Mesendoderm (in vitro differentiated cells): ENCODE measurements at regions not wholly inside any gene's neighbourhood (a gene's known extent, or its start where the extent isn't known, plus 50 kb on each side); places are given as distances from the start of the nearest gene placed in this dataset.
"Not testable (repeated sequence)": the region's sequence is repeated elsewhere in the genome, so short reads cannot be mapped to it uniquely, and the experiment has no call there.

ENCODE experiments used
- DNase-seq: peaks from one replicate; pipeline ENCODE4 v3.0.0; 2013
- H2AK5ac ChIP-seq: 2 replicates; pipeline ENCODE4 v1.6.1; 2013; ENCODE audit warnings: low read length, inconsistent platforms
- H2BK120ac ChIP-seq: 2 replicates; pipeline ENCODE4 v1.6.1; 2013; ENCODE audit warnings: low read depth, mild to moderate bottlenecking, low read length, moderate library complexity, mixed read lengths
- H2BK15ac ChIP-seq: replicated peaks from 2 replicates; pipeline ENCODE4 v1.6.1; 2013; ENCODE audit warnings: low read depth, mild to moderate bottlenecking, moderate library complexity
- H2BK5ac ChIP-seq: 2 replicates; pipeline ENCODE4 v1.6.1; 2013; ENCODE audit warnings: low read length, inconsistent platforms
- H3K18ac ChIP-seq: 2 replicates; pipeline ENCODE4 v1.6.1; 2013; ENCODE audit warnings: mild to moderate bottlenecking, low read length, mixed read lengths
- H3K23ac ChIP-seq: one replicate; pipeline ENCODE4 v1.6.1; 2013; ENCODE audit warnings: low read length
- H3K27ac ChIP-seq: 2 replicates; pipeline ENCODE4 v1.5.1; 2013; ENCODE audit warnings: low read depth, mild to moderate bottlenecking, inconsistent platforms, low read length, moderate library complexity
- H3K27me3 ChIP-seq: 2 replicates; pipeline ENCODE4 v1.6.1; 2013; ENCODE audit warnings: low read length, control low read depth, mild to moderate bottlenecking, inconsistent platforms; ENCODE audit not compliant: insufficient read depth, poor library complexity
- H3K36me3 ChIP-seq: 2 replicates; pipeline ENCODE4 v1.6.1; 2013; ENCODE audit warnings: low read length, inconsistent platforms; ENCODE audit not compliant: control insufficient read depth, insufficient read depth
- H3K4ac ChIP-seq: one replicate; pipeline ENCODE4 v1.6.1; 2013; ENCODE audit warnings: low read depth, mild to moderate bottlenecking, low read length, moderate library complexity
- H3K4me1 ChIP-seq: 2 replicates; pipeline ENCODE4 v1.6.1; 2013; ENCODE audit warnings: low read depth, low read length, inconsistent platforms; ENCODE audit not compliant: control insufficient read depth
- H3K4me2 ChIP-seq: 2 replicates; pipeline ENCODE4 v1.6.1; 2013; ENCODE audit warnings: low read length
- H3K4me3 ChIP-seq: 2 replicates; pipeline ENCODE4 v1.5.1; 2013; ENCODE audit warnings: mild to moderate bottlenecking, low read length
- H3K56ac ChIP-seq: one replicate; pipeline ENCODE4 v1.6.1; 2013; ENCODE audit warnings: low read length
- H3K79me1 ChIP-seq: 2 replicates; pipeline ENCODE4 v1.6.1; 2013; ENCODE audit warnings: low read length, inconsistent platforms
- H3K79me2 ChIP-seq: 2 replicates; pipeline ENCODE4 v1.6.1; 2013; ENCODE audit warnings: mild to moderate bottlenecking, low read length; ENCODE audit not compliant: control insufficient read depth, insufficient read depth
- H3K9ac ChIP-seq: 2 replicates; pipeline ENCODE4 v1.6.1; 2013; ENCODE audit warnings: low read length, inconsistent platforms
- H4K5ac ChIP-seq: one replicate; pipeline ENCODE4 v1.6.1; 2013; ENCODE audit warnings: low read length
- H4K8ac ChIP-seq: one replicate; pipeline ENCODE4 v1.6.1; 2013; ENCODE audit warnings: low read depth, mild to moderate bottlenecking, control low read depth, low read length, moderate library complexity
- WGBS: extraction: QIAGEN DNeasy Blood & Tissue Kit; methylation state at CpG from one replicate; pipeline ENCODE4 v1.1.7; 2013; ENCODE audit warnings: low lambda C conversion rate, missing lambda C conversion rate; ENCODE audit not compliant: insufficient coverage; ENCODE audit errors: extremely low coverage; 5-methylcytosine and 5-hydroxymethylcytosine counted together

DNA sequence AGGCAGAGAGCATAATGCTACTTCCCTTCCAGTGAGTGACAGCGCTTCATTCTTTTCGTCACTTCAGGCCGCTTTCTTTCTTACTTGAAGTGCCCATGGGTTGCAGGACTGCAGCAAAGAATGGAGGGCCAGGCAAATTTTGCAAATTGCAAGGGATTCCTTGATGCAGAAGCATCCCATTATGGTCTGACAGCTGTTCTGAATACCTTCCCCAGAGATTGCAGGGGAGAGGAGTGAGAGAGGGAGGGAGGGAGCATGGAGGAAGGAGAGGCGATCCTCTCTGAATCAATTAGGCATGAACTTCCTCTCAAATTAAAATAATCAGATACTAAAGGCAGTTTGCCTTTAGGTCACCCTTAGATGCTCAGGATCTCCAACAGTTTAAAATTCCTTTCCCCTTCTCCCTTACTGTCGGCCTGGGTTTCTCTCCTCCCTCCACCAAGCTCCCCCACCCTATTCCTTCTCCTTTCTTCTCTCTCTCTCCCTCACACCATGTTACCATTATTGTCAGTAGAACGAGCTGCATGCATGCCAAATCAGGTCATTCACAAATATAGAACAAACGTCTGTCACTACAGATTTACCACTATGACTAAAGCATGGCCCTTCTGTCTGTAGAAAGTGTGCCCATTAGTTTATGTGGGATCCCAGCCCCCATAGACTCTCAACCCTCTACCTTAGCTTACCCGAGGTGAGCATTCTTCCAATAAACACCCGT, 289.2 kb downstream of the CD83 start:
- H3K18ac ChIP-seq = no peak overlapping the region
- no peak overlapping the region for H2BK120ac ChIP-seq
- no peaks in the 10 kb centered on the region for H3K27me3 ChIP-seq
- H4K5ac ChIP-seq = no peak overlapping the region
- no peak overlapping the region for H3K56ac ChIP-seq
- no peak overlapping the region for H3K4me3 ChIP-seq
- H4K8ac ChIP-seq = no peak overlapping the region
- no peak overlapping the region for H3K4me2 ChIP-seq
- H2BK15ac ChIP-seq = no peak overlapping the region
- H2AK5ac ChIP-seq = no peak overlapping the region
- H3K27ac ChIP-seq = no peak overlapping the region
- no peak overlapping the region for H3K9ac ChIP-seq
- H3K4me1 ChIP-seq = no peaks in the 10 kb centered on the region
- H3K79me1 ChIP-seq = no peaks in the 10 kb centered on the region
- no peaks in the 10 kb centered on the region for H3K36me3 ChIP-seq
- no peak overlapping the region for H3K4ac ChIP-seq
- no peak for DNase-seq
- WGBS = no CpG with 5 or more reads among the region's 9 CpGs
- no peak overlapping the region for H3K23ac ChIP-seq
- H3K79me2 ChIP-seq = no peaks in the 10 kb centered on the region
- no peak overlapping the region for H2BK5ac ChIP-seq

DNA sequence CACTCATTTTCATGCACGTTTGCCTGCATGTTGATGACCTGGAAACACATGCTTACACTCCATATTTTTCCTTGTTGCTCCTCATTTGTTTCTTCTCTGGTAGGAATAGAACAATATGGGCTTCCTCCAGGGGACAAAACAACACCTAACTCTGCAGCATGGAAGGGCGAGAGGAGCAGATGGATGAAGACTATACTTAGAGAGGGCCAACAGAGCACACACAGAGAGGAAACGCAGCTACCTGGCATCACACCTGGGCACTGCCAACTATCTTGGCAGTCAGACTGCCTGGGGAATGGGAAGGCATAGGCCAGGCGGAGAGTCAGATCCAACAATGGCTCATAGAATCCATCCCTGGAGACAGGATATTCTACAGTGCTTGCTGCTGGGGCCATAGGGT, 290.9 kb downstream of the CD83 start:
- Histone ChIP-seq H3K4me1 (no peaks in the 10 kb centered on the region), H4K5ac (no peak overlapping the region), H4K8ac (no peak overlapping the region), H3K9ac (no peak overlapping the region), H3K56ac (no peak overlapping the region), H3K23ac (no peak overlapping the region), H3K4ac (no peak overlapping the region), H3K79me2 (no peaks in the 10 kb centered on the region), H3K4me3 (no peak overlapping the region), H3K4me2 (no peak overlapping the region), H2BK15ac (no peak overlapping the region), H3K79me1 (no peaks in the 10 kb centered on the region), H3K27me3 (no peaks in the 10 kb centered on the region), H2AK5ac (no peak overlapping the region), H3K36me3 (no peaks in the 10 kb centered on the region), H3K18ac (no peak overlapping the region), H3K27ac (no peak overlapping the region), H2BK120ac (no peak overlapping the region), H2BK5ac (no peak overlapping the region)
- WGBS = no CpG with 5 or more reads among the region's 4 CpGs
- DNase-seq = no peak

GRCh38 chr6:14412026-14412425, 294.5 kb downstream of the CD83 start:
- Histone ChIP-seq H3K4ac (no peak overlapping the region), H3K36me3 (no peaks in the 10 kb centered on the region), H3K79me1 (no peaks in the 10 kb centered on the region), H3K4me2 (no peak overlapping the region), H2BK5ac (no peak overlapping the region), H2BK15ac (no peak overlapping the region), H3K79me2 (no peaks in the 10 kb centered on the region), H4K8ac (no peak overlapping the region), H3K4me3 (no peak overlapping the region), H4K5ac (no peak overlapping the region), H3K18ac (no peak overlapping the region), H3K56ac (no peak overlapping the region), H3K23ac (no peak overlapping the region), H3K27ac (no peak overlapping the region), H3K4me1 (no peaks in the 10 kb centered on the region), H3K9ac (no peak overlapping the region), H2BK120ac (no peak overlapping the region), H3K27me3 (no peaks in the 10 kb centered on the region), H2AK5ac (no peak overlapping the region)
- WGBS = no CpG with 5 or more reads among the region's 2 CpGs
- no peak for DNase-seq

DNA sequence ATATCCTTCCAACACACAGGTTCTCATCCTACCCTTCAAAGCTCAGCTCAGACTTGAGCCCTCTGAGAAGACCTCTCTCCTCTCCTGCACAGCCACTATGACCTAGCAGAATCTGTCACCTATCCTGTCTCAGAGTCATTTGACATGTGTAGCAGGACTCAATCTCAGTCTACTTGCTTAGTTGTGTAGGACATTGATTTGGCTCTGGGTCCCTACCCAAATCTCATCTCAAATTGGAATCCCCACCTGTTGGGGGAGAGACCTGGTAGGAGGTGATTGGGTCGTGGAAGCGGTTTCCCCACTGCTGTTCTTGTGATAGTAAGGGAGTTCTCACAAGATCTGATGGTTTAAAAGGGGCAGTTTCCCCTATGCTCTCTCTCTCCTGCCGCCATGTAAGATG, 297.9 kb downstream of the CD83 start:
- no peak overlapping the region for H2BK15ac ChIP-seq
- no peak overlapping the region for H3K4me2 ChIP-seq
- no peak overlapping the region for H3K4ac ChIP-seq
- H3K79me1 ChIP-seq = no peaks in the 10 kb centered on the region
- H3K79me2 ChIP-seq = no peaks in the 10 kb centered on the region
- H3K56ac ChIP-seq = no peak overlapping the region
- H3K4me1 ChIP-seq = no peaks in the 10 kb centered on the region
- H4K5ac ChIP-seq = no peak overlapping the region
- H3K18ac ChIP-seq = no peak overlapping the region
- no CpG with 5 or more reads among the region's 3 CpGs for WGBS
- no peak overlapping the region for H4K8ac ChIP-seq
- no peak overlapping the region for H3K27ac ChIP-seq
- H3K36me3 ChIP-seq = no peaks in the 10 kb centered on the region
- no peak overlapping the region for H2BK5ac ChIP-seq
- no peak for DNase-seq
- H2AK5ac ChIP-seq = no peak overlapping the region
- no peaks in the 10 kb centered on the region for H3K27me3 ChIP-seq
- no peak overlapping the region for H3K23ac ChIP-seq
- H3K9ac ChIP-seq = no peak overlapping the region
- H2BK120ac ChIP-seq = no peak overlapping the region
- no peak overlapping the region for H3K4me3 ChIP-seq

DNA sequence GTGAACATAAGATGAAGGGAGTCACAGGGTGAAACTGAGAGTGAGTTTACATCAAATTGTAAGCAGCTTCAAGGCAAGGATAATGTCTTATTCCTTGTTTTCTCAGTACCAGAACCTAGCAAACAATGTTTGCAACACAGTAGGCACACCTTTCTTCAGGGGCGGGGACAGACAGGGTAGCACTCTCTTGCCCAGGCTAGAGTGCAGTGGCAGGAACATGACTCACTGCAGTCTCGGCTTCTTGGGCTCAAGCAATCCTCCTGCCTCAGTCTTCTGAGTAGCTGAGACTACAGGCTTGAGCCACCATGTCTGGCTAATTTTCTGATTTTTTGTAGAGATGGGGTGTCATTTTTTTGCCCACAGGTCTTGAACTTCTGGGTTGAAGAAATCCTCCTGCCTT, 299.8 kb downstream of the CD83 start:
- Histone ChIP-seq H2BK120ac (no peak overlapping the region), H2BK5ac (no peak overlapping the region), H3K79me1 (no peaks in the 10 kb centered on the region), H3K79me2 (no peaks in the 10 kb centered on the region), H4K8ac (no peak overlapping the region), H3K4me1 (no peaks in the 10 kb centered on the region), H3K27ac (no peak overlapping the region), H3K23ac (no peak overlapping the region), H4K5ac (no peak overlapping the region), H2AK5ac (no peak overlapping the region), H3K18ac (no peak overlapping the region), H3K4me3 (no peak overlapping the region), H2BK15ac (no peak overlapping the region), H3K27me3 (no peaks in the 10 kb centered on the region), H3K9ac (no peak overlapping the region), H3K4me2 (no peak overlapping the region), H3K56ac (no peak overlapping the region), H3K36me3 (no peaks in the 10 kb centered on the region), H3K4ac (no peak overlapping the region)
- no peak for DNase-seq
- WGBS = no CpG with 5 or more reads among the region's 2 CpGs

DNA sequence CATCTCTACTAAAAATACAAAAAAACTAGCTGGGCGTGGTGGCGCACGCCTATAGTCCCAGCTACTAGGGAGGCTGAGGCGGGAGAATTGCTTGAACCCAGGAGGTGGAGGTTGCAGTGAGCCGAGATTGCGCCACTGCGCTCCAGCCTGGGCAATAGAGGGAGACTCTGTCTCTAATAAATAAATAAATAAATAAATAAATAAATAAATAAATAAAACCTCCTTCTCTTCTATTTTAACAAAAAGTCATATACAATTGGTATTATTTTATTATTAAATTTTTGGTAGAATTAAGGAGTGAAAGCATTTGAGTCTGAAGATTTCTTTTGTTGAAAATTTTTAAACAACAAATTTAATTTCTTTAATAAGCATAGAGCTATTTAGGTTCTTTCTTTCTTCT, 301.7 kb downstream of the CD83 start:
- not testable (repeated sequence) for H3K4me3 ChIP-seq, H3K79me1 ChIP-seq, H3K56ac ChIP-seq, H3K9ac ChIP-seq, H3K4me2 ChIP-seq, H2BK15ac ChIP-seq, H2AK5ac ChIP-seq, H3K79me2 ChIP-seq, H4K8ac ChIP-seq, H2BK5ac ChIP-seq, H3K4me1 ChIP-seq, H2BK120ac ChIP-seq, H3K27ac ChIP-seq, H4K5ac ChIP-seq, DNase-seq, H3K18ac ChIP-seq, H3K4ac ChIP-seq, H3K27me3 ChIP-seq, H3K23ac ChIP-seq, H3K36me3 ChIP-seq
- WGBS = no CpG with 5 or more reads among the region's 7 CpGs
